ELF-1 (cell line): ENCODE measurements at regions not wholly inside any gene's neighbourhood (a gene's known extent, or its start where the extent isn't known, plus 50 kb on each side); places are given as distances from the start of the nearest gene placed in this dataset.
A peak's percentile ranks its signal among the peaks of the same experiment; 100 is the strongest.

Experiments
- DNase-seq: peaks from one replicate; pipeline ENCODE4 v3.0.0-alpha.2; 2016; ENCODE audit warnings: low read depth, low spot score

- no peak for DNase-seq
Observed at GRCh38 chr9:12874395-12874794, 99.6 kb downstream of the LURAP1L start.

DNA sequence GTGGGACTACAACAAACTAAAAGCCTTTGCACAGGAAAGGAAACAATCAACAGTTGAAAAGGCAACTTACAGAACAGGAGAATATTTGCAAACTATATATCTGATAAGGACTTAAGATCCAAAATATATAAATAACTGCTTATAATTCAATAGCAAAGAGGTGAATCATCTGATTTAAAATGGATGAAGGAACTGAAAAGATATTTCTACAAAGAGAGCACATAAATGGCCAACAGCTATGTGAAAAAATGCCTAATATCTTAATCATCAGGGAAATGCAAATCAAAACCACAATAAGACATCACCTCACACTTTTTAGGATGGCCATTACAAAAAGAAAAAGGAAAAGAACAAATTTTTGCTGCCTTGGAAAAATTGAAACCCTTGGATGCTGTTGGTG is 100.4 kb downstream of the LURAP1L start:
- DNase-seq, result no peak

- DNase-seq, result no peak
Observed at GRCh38 chr9:12876872-12877271, 102.1 kb downstream of the LURAP1L start.

DNA sequence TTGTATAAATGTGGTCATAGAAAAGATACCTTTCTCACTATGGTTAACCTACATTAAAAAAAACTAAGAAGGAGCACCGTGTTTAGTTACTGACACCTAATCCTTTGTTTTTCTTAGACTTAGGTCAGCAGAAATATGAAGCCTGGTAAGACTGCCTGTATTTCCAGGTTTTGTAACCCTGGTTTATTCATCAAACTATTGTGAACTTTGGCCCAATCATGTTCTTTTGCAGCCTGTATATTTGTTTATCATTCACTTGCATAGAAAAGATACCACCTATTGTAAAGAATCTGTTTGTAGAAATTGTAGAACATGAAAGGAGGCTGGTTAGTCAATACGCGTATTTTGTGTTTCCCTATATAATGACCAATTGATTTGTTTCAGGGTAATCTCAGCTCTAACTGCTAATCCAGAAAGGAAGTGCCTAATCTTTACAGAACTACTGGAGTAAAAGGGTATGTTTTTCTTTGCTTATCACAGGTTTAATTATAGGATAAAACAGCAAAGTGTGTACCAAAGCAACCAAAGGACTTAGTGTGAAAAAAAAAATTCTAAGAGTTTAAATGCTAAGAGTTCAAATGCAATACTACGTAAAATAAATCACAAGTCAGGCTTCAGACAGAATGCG is 103.6 kb downstream of the LURAP1L start:
- no peak for DNase-seq

GRCh38 chr9:12879961-12880360 is 105.1 kb downstream of the LURAP1L start:
- DNase-seq, result no peak

GRCh38 chr9:12880406-12881015 is 105.7 kb downstream of the LURAP1L start:
- no peak for DNase-seq

GRCh38 chr9:12882430-12882829 is 107.6 kb downstream of the LURAP1L start:
- DNase-seq, result no peak

DNA sequence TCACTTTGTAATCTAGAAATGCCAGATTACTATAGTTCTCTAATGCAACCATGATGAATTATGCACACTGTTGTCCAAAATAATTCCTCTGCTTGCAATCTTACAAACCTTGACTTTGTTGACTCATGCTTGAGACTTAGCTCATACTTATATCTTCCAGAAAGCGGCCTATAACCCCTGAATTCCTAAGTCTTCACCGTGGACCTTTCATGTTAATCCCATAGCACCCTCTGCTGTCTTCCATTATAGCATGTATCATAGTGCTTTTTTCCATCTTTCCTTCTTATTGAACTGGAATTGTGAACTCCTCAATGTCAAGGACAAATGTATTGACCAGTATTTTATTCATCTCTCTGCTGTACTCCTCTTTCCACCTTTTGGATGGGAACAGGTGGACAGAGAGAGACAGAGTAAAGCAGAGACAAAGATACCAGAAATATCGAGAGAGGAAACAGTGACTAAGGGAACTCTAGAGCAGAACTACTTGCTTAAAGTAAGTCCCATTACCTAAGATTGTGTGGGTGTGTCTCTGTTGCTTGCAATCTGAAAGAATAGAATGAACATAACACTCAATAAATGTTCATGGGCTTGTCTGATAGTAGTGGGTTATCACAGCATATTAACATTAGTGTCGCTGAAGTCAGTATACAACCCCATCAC is 110.0 kb downstream of the LURAP1L start:
- no peak for DNase-seq

DNA sequence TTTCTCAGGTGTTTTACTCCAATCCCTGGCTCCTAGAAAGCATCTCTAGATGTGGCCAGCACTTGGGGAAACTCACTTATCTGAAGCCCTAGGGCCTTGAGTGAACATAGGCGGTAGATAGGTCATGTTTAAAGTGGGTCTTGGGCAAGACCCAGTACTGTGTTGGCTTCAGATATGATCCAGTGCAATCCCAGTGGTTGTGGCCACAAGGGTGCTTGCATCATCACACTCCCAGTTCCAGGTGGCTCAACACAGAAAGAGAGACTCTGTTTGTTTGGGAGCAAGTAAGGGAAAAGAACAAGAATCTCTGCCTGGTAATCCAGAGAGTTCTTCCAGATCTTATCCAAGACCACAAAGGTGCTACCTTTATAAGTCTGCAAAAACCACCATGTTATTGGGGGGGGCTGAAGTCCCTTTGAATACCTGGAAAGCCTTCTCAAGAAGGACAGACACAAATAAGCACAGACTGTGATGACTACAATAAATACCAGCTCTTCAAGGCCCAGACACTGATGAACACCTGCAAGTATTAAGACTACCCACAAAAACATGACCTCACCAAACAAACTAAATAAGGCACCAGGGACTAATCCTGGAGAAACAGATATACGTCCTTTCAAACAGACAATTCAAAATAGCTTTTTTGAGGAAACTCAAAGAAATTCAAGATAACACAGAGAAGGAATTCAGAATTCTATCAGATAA is 114.7 kb downstream of the LURAP1L start:
- no peak for DNase-seq

GRCh38 chr9:12891588-12891987 is 116.8 kb downstream of the LURAP1L start:
- DNase-seq, result no peak

DNA sequence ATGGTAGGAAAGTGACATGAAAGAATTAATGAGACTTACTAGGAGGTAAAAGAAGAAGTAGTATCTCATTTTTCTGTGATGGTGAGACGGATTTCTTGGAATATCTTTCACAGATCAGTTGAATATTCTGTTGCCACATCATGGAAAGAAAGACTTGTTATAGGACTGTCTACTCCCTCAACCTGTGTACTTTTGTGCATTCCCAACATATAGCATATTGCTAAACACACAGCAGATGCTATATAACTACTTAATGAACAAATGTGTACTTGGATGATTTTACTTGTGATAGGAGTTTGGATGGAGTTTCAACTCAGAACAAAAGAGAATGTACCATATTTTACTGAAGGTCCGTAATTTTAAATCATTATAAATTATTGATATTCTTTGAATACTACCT is 128.5 kb downstream of the LURAP1L start:
- DNase-seq, result no peak

DNA sequence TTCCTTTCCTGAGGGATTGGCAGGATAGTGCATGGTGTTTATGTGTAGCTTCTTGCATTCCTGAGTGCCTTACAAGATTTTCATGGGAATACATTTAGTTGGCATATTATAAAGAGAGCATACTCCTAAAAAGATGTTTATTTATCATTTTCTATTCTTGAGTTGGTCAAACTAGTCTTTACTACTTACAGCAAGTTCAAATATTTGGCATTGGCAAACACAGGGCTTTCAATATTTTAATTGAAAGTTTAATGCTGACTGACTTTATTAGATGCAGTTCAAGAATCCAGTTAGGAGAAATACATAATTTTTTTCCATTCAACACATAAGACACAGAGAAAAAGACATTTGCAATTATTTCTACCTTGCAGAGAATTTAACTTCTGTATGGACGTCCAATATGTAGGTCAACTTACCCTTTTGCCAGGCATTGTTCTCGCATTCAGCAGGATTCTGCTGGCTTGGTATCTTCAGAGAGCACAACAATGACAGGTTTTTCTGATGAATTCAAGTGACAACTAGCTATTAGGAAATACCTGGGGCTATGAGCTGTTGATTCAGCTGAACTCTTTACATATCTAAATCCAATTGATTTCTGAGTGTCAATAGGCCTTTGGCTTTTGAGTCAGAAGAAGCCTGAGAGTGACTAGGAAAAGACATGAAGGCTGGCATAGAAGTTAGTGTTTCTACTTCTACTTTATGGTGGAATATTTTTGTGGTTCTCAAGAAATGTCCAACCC is 129.6 kb downstream of the LURAP1L start:
- no peak for DNase-seq

DNA sequence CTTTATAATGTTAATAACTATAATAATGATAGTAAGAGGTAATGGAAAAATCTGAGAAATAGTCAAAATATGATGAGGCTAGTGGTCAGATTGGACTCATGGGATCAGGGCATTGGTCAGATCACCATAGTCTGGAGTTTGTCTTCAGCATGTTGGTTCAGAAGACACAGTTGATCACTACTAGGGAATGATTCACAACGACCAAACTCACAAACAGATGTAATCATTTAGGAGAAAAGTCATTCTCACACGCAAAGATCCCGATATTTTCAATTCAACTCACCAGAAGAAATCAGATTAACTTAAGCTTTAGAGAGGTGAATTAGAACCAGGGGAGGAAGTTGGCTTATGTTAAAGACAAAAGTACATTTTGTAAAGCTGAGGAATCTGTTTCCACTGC is 131.8 kb downstream of the LURAP1L start:
- DNase-seq, result no peak

GRCh38 chr9:12908895-12909294 is 134.1 kb downstream of the LURAP1L start:
- DNase-seq, result peak; percentile 11

- no peak for DNase-seq
Observed at GRCh38 chr9:12915366-12915954, 140.6 kb downstream of the LURAP1L start.

- peak; percentile 55 for DNase-seq
Observed at GRCh38 chr9:12916042-12916441, 141.2 kb downstream of the LURAP1L start.

DNA sequence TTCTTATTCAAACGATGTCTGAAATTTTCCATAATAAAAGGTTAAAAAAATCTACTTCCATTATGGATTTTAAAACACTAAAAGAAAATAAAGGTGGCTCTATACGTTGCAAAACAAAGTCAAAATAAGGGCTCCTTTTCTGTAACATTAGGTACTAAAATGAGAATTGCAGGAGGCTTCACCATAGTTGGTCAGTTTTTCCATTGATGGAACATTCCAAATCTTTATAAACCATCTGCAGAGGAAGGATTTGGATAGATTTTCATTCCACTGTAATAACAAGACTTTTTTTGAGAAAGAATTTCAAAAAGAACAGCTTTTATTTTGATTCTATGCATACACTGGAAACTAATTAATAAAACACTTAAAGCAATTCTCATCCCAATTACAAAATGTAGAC is 145.6 kb downstream of the LURAP1L start:
- DNase-seq, result no peak

DNA sequence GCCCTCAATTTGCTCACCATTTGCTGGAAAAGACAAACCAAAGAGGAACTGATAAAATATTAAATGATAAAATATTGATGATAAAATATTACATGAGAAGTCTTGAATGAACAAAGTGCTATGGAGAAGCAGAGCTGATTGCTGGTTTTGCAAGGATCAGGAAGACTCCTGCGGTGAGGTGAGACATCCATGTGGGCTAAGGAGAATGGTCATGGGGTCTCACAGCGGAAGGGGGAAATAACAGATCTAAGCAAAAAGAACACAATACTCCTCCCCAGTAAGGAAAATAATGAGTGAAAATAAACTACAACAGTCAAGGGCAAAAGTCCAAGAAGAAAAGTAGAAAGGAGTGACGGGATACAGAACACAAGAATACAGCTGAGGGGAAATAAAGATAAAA is 146.8 kb downstream of the LURAP1L start:
- DNase-seq, result no peak

DNA sequence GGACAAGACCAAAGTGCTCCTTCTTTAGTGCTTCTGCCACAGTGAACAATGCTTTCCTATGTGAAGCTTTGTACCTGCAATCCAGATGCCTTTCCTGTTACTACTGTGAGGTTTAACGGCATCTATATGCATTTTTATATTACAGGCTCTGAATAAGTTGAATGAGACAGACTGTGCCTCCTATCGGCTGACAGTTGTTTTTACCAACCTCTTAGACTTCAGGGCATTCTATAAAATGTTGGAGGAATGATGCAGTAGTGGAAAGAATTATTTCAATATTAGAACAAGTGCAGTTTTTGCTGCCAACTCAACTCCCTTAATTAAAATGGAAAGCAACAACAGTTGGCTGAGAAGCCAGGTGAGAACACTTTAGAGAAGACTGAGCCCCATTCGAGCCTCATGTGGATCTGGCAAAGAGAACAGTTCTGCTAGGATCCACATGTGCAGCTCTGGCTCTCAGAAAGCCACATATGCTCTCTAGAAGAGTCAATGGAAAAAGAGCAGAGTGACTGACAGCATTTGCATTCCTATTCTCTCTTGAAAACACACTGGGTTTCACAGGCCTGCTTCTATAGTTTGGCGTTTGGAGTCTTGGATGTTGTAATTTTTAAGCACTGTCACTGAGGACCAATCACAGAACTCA is 147.5 kb downstream of the LURAP1L start:
- DNase-seq, result no peak

DNA sequence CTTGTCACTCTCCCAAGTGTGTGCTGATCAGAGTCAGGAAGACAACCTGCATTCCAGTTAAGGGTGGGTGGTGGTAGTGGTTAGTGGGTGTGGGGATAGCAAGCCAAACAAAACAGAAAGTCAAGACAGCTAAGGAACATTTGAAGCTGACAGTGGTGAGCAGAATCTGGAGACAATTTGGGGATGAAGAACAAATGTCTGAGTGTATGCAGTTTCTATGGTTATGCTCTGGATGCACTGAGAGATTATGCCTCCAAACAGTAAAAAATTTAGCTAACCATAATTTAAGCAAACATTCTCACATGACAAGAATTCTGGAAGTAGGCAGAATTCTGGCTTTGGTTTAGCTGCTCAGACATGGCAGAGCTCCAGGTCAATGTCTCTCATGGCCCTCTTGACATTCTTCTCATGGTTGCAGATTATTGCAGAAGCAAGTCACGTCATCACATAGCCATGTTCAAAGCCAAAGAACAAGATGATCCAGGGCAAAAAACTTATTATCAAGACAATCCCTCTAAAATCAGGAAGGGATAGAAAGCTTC is 148.7 kb downstream of the LURAP1L start:
- no peak for DNase-seq

DNA sequence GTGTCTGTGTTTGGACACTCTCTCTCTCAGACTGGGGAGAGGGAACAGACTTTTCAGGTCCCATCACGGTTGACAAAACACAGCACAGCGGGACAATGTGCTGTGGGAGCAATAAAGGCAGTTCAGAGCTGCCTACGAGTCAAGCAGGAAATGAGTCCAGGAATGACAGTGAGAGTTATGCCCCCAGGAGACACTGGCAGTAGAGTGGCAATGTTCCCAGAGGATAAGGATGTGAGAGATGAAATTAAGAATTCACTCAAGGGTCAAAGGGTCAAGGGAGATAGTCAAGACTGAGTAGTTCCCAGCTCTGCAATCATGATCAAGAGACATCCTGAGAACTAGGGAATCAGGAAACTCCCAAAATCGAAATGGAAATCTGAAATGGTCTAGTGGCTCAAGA is 156.1 kb downstream of the LURAP1L start:
- peak; percentile 35 for DNase-seq
